T-helper 2 cell treated with Interferon-gamma antibody and Interleukin-4, amounts not matched to agents 100 ng/mL and 5 ng/mL, for 36 hours (primary cell): ENCODE measurements at regions not wholly inside any gene's neighbourhood (a gene's known extent, or its start where the extent isn't known, plus 50 kb on each side); places are given as distances from the start of the nearest gene placed in this dataset.
"Not testable (repeated sequence)": the region's sequence is repeated elsewhere in the genome, so short reads cannot be mapped to it uniquely, and the experiment has no call there.

Experiments used
- intact Hi-C: fragments of 100-400 bp; cut with micrococcal nuclease; formaldehyde crosslinking; loops from one replicate; pipeline ENCODE4 v1.15.1; 2023

DNA sequence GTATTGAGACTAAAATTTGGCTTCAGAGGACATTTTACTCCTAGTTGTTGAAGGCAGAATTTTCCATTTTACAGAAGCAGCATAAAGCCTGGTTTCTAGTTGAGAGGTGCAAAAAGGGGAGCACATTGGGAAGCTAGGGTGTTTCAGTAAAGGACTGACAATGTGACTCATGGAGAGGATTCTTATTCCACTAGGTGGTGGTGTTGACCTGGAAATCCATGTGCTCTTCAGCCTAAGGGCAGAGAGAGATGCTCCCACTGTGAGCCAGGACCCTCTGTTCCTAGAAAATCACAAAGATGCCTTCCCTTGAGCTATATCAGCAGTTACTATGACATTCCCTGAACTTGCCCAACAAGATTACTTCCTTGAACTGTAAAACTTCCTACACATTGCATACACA is 687.8 kb downstream of the IPMK start:
- intact Hi-C loops: loop anchor here (10.0 kb wide), 1 partner anchor 75 kb away; no protein-coding TSS in a partner anchor

- intact Hi-C loops: no loop called here
These were observed 705.5 kb downstream of the IPMK start for GRCh38 chr10:57562211-57562610.

- intact Hi-C loops: not testable (repeated sequence)
These were observed 715.9 kb downstream of the IPMK start for GRCh38 chr10:57551774-57552173.

DNA sequence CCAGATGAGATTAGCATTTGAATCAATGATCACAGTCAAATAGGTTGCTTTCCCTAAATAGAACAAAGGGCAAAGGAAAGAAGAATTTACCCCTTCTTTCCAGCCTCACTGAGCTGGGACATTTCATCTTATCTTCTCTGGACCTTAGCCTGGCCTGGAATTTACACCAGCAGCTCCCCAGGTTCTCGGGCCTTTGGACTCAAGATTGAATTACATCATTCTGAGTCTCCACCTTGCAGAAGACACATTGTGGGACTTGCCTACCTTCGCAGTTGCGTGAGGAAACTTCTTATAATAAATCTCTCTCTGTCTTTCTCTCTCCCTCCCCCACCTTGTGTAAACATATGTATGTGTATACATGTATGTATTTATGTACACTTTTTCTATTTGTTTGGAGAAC is 732.4 kb downstream of the IPMK start:
- intact Hi-C loops: no loop called here

- intact Hi-C loops: no loop called here
These were observed 754.1 kb downstream of the IPMK start for GRCh38 chr10:57513637-57514036.

DNA sequence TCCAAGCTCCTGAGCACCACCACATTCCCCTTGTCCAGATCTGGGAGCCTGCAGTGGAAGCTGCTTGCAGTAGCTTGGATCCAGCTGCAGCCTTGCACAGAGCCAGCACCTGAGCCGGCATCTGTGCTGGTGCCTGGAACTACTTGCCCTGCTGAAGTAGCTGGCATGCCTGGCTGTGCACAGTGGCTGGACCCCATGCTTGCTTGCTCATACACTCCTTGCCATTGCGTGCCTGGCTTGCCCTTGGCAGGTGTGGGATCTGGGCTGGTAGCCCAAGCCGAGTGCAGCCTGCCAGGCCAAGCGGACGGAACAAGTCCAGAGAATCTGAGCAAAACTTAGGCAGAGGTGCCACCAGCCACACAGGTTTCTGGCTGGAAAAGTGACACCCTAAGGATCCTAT is 759.9 kb downstream of the IPMK start:
- intact Hi-C loops: no loop called here

DNA sequence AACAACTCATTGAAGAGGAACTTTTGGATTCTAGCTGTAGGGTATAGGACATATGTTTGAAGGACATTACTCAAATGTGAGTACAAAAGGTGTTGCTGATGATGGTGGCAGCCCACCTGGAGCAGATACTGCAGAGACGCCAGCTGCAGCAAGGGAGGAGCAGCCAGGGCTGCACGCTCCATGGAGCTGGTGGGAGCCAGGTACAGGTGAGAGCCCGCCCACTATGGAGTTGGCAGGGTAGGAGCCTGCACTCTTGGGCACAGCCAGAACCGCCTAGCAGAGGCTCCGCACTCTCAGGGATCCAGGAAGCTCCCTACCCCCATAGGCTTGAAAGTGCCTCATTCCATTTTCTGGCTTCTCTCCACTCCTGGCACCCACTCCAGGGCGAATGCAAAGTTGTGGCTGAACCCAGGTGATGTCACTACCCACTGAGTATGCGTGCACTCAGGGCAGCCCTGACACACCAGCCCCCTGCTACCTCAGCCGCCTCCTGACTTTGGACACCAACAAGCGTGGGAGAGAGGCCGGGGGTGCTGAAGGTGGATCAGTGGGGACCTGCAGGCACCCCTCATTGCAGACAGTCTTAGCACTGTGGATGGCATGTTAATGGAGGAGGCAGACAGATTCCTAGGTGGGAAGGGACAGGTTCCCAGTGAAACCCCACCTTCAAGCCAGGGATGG is 761.1 kb downstream of the IPMK start:
- intact Hi-C loops: no loop called here

DNA sequence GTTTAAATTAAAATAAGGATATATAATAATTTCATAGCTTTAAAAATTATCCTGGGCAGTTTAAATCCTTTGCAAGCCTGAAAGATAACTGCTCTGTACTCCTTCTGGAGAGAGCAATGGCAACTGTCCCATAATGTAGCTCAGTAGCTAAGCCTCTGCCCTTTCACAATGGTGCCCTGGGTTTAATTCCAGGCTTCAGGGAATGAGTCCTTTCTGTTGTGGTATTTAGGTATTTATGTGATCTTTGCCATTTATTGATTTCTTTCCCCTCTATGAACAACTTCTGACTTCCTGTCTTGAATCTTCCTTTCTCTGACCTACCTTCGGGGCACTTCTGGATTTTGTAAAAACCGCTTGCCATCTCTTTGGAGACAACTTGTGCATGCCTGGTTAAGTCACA is 773.2 kb downstream of the IPMK start:
- intact Hi-C loops: no loop called here

DNA sequence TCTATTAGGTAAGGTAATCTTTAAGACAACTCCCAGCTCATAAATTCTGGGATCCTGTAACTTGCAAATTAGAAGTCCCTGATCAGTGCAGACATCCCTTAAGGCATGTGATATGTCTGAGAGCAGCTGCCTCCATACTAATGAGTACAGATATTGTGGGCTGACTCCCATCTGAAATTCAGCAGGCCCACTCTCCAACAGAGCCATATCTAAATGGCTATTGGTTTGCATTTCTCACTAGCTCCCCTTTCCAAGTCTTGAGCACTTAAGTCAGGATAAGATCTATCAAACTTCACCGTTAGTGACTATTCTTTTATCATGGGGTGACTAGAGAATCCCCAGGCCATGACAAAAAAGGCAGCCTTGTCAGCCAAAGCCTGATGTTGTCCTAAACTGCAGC is 785.4 kb downstream of the IPMK start:
- intact Hi-C loops: no loop called here

- intact Hi-C loops: no loop called here
These were observed 794.7 kb downstream of the IPMK start for GRCh38 chr10:57472823-57473619.

DNA sequence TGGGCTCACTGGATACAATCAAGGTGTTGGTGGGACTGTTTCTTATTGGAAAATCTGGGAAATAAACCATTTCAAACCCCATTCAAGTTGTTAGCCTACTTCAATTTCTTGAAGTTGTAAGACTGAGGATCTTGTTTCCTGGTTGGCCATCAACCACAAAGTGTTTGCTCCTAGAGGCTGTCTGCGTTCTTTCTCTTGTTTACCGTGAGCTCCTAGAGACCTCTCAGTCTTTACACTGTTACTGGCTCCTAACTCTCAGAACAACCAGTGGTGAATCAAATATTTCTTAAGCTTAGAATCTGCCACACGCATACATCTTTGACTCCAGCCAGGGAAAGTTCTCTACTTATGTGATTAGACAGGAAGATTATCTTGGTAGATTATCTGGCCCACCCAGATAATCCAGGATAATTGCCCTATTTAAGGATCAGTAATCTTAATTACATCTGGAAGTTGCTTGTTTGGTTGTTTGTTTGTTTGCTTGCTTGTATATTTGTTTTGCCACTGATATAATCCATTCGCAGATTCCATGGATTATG is 798.7 kb downstream of the IPMK start:
- intact Hi-C loops: no loop called here

DNA sequence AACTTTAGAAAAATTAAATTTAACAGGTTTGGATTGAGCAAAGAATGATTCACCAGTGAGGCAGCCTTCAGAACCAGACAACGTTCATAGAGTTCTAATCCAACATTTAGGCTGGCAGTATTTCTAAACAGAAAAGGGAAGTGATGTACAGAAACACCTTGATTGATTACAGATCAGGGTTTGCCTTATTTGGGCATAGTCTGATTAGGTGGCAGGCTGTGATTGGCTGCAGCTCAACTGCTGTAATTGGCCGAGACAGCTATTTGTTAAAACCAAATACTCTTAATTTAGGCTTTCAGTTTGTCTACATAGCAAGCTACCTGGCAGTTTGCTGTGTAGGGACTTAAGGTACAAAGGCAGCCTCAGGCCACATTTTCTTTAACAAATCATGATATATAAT is 802.5 kb downstream of the IPMK start:
- intact Hi-C loops: no loop called here

- intact Hi-C loops: no loop called here
These were observed 807.2 kb downstream of the IPMK start for GRCh38 chr10:57460540-57460939.

- intact Hi-C loops: no loop called here
These were observed 809.7 kb downstream of the IPMK start for GRCh38 chr10:57457972-57458512.

DNA sequence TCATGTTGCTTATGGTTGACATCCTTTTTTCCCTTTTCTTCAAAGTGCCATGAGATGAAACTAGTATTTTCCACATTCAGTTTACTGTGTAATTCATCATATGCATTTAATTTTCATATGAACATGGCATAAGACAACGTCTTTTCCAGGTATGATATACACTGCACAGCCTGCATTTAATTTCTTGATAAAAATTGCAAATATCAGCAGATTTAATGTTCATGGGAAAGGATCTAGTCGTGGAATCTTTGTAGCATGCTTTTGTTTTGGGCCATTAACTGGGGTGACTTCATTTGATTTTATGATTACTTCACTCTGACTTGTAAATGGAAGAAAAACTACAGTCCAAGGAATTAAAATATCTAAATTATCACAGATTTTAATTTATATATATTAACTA is 837.3 kb downstream of the IPMK start:
- intact Hi-C loops: no loop called here

DNA sequence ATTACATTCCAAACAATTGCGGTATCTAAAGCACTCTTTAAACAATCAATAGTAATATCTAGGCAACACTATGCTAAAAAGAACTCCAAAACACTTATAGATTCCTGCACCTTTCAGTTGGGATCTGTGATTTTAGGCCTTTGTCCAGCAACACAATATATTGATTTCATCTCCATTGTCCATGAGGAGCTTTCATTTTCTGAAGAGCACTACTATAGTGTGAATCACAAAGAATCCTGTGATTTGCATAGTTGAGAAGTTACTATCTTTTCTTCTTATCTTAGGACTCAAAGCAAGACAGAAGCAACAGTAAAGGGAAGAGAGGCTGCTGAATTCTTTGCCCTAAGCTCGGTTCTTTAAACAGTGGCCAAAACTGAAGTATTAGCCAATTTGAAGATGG is 846.8 kb downstream of the IPMK start:
- intact Hi-C loops: no loop called here

DNA sequence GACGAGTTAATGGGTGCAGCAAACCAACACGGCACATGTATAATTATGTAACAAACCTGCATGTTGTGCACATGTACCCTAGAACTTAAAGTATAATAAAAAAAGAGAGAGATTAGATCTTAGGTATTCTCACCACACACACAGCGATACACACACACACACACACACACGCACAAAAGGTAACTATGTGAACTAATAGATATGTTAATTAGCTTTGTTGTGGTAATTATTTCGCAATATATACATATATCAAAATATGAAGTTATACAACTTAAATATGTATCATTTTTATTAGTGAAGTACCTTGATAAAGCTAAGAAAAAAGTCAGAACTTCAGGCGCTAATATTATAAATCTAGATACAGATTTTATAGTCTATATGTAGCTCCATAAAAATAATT is 849.2 kb downstream of the IPMK start:
- intact Hi-C loops: no loop called here

DNA sequence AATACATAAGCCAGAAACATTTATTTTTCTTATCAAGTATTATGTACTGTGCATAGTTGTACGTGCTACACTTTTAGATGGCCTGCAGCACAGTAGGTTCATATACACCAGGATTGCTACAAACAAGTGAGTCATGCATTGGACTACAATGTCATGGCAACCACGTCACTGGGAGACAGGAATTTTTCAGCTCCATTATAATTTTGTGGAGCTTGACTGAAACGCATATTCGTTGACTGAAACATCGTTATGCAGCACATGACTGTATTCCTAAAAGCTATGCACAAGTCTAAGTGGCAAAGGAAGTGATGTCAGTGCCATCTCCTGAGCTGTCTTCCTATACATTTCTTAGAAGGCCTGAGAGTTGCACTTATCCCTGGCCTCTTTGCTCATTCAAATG is 871.8 kb downstream of the IPMK start:
- intact Hi-C loops: no loop called here

DNA sequence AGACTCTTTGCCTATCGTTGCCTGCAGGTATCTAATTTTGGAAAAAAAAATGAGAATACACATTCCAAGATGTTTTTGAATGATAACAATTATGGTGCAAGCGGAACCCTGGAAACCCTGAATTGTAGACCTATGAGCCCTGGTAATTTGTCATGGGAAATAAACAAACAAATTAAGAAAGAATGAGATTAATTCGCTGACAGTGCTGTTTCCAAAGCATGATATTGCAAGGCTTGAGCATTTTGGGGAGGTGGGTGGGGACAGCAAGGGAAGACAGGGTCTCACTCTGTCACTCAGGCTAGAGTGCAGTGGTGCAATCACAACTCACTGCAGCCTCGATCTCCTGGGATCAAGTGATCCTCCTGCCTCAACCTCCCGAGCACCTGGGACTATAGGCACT is 900.3 kb downstream of the IPMK start:
- intact Hi-C loops: no loop called here

DNA sequence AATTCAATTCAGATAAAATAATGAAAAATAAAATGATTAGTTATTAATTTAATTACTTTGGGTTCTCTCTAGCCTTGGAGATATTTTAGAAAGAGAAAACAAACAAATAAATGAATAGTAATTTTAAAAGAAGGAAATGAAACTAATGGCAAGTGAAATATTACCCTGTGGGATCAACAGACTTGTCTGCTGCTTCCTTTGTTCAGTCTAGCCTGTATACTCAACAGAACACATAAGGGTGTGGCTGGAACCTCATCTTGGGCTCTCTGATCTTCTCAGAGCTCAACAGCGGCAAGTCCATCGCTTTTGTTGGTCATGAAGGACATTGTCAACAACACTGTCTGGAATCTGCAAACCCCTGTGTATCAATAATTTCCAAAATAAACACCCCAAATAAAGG is 904.9 kb downstream of the IPMK start:
- intact Hi-C loops: no loop called here

DNA sequence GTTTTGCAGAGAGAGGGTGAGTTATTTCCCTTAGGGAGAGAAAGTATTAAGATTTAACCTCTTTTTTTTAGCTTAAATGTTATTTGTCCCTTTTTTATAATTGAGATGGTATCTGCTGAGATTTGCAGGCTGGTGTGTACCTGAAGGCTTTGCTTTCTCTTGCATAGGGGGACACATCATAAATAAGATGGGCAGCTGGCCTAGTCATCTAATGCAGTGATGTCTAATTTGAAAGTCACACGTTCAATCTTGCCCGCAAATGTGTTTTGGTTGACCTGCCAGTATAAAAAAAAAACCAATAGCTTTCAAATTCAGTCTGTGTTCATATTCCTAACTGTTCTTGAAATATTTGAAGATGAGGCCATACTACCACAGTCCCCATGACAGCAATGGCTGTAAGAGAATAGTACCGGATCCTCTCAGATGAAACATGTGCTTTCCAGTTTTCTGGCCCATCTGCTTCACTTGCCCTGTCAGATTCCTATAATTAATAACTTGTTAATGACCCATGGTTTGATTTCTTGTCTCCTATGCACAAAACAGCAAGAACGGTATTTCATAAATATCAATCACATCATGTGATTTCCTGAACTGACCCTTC is 914.2 kb downstream of the IPMK start:
- intact Hi-C loops: no loop called here

DNA sequence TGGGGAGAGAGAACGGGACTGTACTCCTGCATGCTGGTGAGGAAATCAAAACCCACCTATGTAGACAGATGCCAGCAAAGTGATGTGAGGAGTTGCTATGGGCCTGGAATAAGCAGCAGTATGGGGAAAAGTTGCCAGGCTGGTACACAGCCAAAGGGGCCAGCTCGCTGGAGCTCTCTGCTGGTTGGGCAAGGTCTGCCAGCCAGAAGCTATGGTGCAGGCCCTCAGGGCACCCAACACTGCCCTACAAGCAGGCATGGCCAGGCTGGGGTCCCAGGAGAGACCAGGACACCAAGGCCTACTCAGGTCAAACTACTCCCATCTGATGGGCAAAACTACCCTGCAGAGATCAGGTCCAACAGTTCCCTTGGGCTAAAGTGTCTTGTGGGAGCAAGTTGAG is 916.6 kb downstream of the IPMK start:
- intact Hi-C loops: no loop called here
